T47D (cell line): ENCODE measurements at regions not wholly inside any gene's neighbourhood (a gene's known extent, or its start where the extent isn't known, plus 50 kb on each side); places are given as distances from the start of the nearest gene placed in this dataset.

Experiments used
- DNase-seq, 2 experiments: peaks; one replicate each; pipeline versions ENCODE4 v3.0.0 to v3.0.0-alpha.2; 2011 to 2012; ENCODE audit warnings: low read depth in 1 of 2, low spot score in 1 of 2
- JUND ChIP-seq: IDR thresholded peaks from 2 replicates; pipeline ENCODE4 v1.6.1; 2012; ENCODE audit warnings: low read depth
- in situ Hi-C: cut with HindIII; loops from 2 replicates; pipeline ENCODE4 v1.10.0; 2016; ENCODE audit warnings: low sequenced_read_pairs, low pct_unique_long_range_greater_than_20kb

- no peak for DNase-seq
- no peak for TF ChIP-seq JUND
- in situ Hi-C loops: no loop called here
Observed at GRCh38 chr6:81214414-81215091, 537.9 kb downstream of the TENT5A start.

GRCh38 chr6:81204731-81205130, 547.8 kb downstream of the TENT5A start:
- in situ Hi-C loops: no loop called here
- no peak for DNase-seq
- no peak for TF ChIP-seq JUND

- DNase-seq: no peak
- no peak for TF ChIP-seq JUND
- in situ Hi-C loops: no loop called here
Observed at GRCh38 chr6:81194374-81194773, 558.1 kb downstream of the TENT5A start.

- in situ Hi-C loops: no loop called here
- no peak for TF ChIP-seq JUND
- no peak for DNase-seq
Observed at GRCh38 chr6:81172056-81172740, 580.3 kb downstream of the TENT5A start.

- no peak for TF ChIP-seq JUND
- DNase-seq: no peak
- in situ Hi-C loops: no loop called here
Observed at GRCh38 chr6:81169166-81169565, 583.3 kb downstream of the TENT5A start.

GRCh38 chr6:81166770-81167169, 585.7 kb downstream of the TENT5A start:
- no peak for TF ChIP-seq JUND
- in situ Hi-C loops: no loop called here
- peak in 1 of 2 experiments; percentile 17 for DNase-seq

GRCh38 chr6:81158956-81159355, 593.5 kb downstream of the TENT5A start:
- no peak for TF ChIP-seq JUND
- in situ Hi-C loops: no loop called here
- DNase-seq: no peak

GRCh38 chr6:81148751-81149150, 603.7 kb downstream of the TENT5A start:
- DNase-seq: no peak
- no peak for TF ChIP-seq JUND
- in situ Hi-C loops: no loop called here

GRCh38 chr6:81145506-81145905, 607.0 kb downstream of the TENT5A start:
- TF ChIP-seq JUND: no peak
- DNase-seq: no peak
- in situ Hi-C loops: no loop called here

- no peak for DNase-seq
- TF ChIP-seq JUND: no peak
- in situ Hi-C loops: no loop called here
Observed at GRCh38 chr6:81144346-81144745, 608.1 kb downstream of the TENT5A start.

GRCh38 chr6:81138236-81138635, 614.2 kb downstream of the TENT5A start:
- DNase-seq: peak in 1 of 2 experiments; percentile 1
- in situ Hi-C loops: no loop called here
- TF ChIP-seq JUND: no peak

GRCh38 chr6:81130969-81131368, 621.5 kb downstream of the TENT5A start:
- in situ Hi-C loops: no loop called here
- TF ChIP-seq JUND: no peak
- DNase-seq: no peak

GRCh38 chr6:81130061-81130460, 622.4 kb downstream of the TENT5A start:
- TF ChIP-seq JUND: no peak
- no peak for DNase-seq
- in situ Hi-C loops: no loop called here
